ENCODE measurements at regions not wholly inside any gene's neighbourhood (a gene's known extent, or its start where the extent isn't known, plus 50 kb on each side); places are given as distances from the start of the nearest gene placed in this dataset.
"Not testable (repeated sequence)": the region's sequence is repeated elsewhere in the genome, so short reads cannot be mapped to it uniquely, and the experiment has no call there.

- DNase-seq: no peak
These were observed 72.6 kb upstream of the CITED2 start for GRCh38 chr6:139446768-139447655.

GRCh38 chr6:139446138-139446715 is 71.8 kb upstream of the CITED2 start:
- DNase-seq: no peak

DNA sequence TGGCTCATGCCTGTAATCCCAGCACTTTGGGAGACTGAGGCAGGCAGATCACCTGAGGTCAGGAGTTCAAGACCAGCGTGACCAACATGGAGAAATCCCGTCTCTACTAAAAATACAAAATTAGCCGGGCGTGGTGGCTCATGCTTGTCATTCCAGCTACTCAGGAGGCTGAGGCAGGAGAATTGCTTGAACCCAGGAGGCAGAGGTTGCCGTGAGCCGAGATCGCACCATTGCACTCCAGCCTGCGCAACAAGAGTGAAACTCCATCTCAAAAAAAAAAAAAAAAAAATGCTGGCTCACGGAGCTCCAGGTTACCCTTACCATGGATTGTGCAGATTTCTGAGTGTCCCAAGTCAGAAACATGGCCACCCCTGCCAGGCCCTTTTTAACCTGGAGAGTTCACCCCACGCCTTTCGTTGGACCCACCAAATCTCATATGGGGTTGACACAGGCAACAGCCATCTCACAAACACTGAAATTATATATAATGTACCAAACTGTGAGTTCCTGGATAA is 69.9 kb upstream of the CITED2 start:
- not testable (repeated sequence) for DNase-seq

DNA sequence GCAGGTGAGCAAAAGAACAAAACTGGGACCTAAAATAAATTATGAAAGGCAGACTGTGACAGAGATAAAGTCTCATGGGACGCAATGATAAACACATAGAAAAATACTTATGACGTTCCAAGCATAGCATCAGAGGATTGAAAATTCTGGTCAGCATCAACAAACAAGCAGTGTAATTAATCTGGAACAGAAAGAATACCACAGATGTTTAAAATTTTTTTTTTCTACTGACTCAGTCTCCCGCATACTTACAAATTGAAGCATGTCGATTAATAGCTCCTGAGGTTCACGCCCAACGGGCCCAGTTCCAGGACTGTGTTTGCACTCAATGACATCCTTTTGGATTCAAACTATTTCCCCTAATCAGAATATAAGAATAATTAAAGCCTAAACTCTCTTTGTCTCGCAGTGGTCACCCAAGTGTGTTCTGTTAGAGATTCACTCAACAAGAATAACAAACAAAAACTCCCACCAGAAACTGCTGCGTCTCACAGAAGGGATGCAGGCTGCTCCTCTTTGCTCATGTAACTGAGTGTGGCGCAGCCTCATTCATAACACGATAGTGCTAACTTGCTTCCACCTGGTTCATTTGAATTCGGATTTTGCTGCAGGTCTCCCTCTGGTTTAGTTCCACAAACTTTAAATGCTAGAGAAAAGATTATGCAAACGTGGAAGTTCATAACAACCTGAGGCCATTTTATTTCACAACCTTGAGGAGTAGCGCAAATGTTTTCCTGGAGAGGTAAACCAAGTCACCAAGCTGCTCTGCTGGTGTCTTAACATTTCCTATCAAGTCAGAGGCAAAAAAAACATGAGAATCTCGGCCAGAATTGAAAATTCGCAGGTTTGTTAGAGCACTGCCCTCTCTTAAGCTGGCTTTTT is 69.0 kb upstream of the CITED2 start:
- DNase-seq: no peak

DNA sequence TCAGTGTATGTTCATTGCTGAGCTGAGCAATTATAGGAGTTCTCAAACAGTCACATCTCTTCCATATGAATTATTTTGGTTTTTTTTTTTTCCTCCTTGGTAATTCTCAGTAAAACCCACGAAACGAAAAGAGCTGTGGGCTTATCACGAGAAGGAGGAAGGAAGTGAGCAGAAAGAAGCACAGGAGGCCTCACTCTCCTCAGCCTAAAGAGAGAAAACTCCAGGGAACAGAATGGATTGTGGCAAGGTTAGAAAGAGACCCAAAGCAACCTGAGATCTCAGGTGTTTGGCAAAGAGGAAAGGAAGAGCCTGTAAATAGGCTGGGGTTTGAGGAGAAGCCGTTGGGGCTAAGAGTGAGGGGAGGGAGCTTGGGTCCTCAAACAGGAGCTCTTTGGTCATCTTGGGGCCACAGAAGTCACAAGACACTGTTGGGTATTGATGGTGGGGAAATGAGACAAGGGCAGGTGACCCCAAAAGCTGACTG is 67.8 kb upstream of the CITED2 start:
- no peak for DNase-seq

DNA sequence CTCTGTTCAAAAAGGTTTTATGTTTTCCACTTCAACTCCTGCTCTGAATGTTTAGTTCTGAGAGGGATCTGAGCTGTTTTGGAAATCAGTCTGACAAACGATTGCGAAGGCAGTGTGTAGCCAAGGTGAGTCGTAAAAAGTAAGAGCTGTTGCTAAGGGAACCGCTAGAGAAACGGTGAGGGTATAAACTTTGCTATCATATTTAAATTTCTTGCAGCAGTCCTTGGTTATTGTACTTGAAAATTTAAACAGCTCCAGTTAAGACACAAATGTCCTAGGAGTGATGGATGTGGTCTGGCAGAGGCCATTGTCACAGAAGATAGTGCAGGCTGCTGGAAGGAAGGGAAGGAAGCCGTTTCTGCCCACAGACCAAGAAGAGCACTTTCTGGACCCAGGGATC is 64.9 kb upstream of the CITED2 start:
- DNase-seq: no peak

DNA sequence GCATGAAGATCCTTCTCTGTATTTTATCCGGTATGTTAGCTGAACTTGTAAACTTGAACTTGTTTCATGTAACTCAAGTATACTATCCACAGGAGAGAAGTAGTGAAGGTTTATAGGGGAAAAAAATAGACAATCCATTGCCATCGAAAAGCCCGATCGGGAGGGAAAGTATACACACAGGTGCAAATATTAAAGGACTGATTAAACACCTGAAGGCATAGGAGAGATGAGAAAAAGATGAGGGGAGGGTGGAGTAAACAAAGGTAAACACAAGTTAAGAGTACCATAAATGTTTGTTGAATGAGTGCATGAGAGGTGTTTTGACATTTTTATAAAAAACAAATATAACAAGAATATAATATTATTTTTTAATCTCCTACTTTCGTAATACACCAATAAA is 64.3 kb upstream of the CITED2 start:
- no peak for DNase-seq

DNA sequence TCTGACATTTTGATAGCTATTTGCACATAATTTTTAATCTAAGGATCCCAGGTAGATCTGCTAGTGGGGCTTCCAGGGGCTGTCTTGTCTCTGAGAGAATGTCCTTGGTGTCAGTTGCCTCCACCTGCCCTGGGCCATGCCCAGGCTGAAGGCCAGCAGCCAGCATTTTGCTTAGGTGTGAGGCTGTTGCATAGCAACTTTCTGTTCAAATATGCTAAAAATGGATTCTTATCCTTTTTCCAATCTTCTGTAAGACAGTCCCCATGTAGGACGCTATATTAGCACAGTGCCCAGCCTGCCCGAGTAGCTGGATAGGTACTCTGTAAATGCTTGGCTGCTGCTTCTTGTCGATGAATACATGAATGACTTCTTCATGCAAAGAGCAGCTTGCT is 62.5 kb upstream of the CITED2 start:
- DNase-seq: no peak

DNA sequence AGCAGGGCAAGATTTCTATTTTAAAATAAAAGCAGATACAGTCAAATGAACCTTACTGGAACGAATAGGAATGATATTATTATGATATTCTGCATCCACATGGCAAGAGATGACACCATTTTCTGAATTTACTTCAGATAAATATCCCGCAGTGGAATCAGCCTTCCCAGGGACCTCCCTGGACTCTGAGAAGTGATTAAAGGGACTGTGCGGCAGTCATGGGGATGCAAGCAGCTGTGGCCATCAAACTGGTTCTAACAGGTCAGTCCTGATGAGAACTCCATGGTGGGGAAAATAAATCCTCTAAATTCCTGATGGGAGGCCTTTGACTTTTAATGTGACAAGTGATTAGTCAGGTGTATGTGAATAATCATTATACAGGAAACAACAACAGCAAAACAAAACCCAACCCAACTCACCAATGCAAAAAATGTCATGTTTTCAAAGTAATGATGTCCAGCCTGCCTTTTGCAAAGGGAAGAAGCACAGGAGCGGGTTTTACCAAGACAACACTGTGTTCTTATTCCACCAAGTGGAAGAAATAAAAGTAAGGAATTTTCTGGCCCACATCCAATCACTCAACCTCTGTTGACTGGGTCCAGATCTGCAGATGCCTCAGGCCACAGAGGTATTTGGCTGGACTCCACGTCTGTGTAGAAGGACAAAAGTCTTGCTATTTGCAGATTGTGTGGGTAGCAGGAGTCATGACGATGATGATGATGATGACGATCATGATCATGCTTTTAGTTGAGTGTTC is 61.9 kb upstream of the CITED2 start:
- DNase-seq: no peak

DNA sequence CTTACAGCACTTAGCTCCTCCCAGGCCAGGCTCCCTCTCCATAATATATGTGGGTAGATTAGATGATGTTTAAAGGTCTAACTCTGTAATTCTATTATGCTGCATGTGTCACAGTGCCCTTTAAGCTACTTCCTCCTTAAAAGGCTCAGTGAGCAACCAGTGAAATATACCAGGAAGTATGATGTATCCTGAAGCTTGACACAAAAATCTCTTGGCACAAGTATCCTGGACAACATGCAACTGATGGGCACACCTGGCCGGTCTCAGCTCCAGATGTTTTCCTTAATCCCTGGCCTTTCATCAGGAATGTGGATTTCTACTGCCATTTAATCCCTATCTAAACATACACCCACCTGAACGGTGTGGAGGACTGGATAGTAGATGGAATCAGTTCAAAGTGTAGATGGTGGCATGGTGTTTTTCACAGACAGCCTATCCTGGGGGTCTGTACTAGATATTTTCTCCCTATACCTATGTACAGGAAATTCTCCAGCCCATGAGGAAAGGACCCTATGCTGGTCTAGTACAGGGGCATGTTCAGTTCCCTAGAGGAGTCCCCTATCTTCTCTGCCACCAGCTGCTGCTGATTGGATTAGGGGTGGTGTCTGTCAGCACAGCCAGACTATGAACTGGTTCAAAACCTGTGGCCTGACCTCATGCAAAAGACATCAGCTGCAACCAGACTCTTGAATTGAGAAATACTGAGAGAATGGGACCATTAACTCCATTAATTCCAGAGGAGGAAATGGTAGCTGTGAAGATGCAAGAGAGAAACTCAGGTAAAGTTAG is 59.4 kb upstream of the CITED2 start:
- DNase-seq: no peak

- DNase-seq: no peak
These were observed 57.1 kb upstream of the CITED2 start for GRCh38 chr6:139431602-139431956.

GRCh38 chr6:139430899-139431601 is 56.6 kb upstream of the CITED2 start:
- no peak for DNase-seq

DNA sequence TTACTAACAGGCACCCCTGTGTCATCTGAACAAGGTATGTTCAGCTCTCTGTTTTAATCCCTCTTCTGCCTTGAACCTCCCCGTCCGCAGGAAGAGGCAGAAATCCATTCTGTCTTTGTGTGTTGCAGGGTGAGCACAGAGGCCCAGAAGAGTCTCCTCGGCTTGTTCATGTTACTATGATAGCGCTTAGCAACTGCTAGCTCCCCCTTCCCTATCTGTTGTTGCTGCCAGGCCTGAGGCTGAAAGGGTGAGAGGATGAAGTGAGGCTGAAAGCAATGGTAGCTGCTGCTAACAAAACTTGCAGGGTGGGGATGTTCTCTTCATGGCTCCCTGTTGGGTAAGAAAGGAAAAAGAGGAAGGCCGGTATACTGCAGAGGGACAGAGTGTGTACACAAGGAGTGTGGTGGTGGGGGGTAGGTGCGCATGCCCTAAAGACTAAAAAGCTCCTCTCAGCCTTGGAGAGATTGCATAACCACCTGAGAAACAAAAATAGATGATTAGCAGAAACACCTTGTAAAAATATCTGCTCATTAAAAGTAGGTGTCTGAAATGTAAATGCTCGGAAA is 55.2 kb upstream of the CITED2 start:
- DNase-seq: no peak

DNA sequence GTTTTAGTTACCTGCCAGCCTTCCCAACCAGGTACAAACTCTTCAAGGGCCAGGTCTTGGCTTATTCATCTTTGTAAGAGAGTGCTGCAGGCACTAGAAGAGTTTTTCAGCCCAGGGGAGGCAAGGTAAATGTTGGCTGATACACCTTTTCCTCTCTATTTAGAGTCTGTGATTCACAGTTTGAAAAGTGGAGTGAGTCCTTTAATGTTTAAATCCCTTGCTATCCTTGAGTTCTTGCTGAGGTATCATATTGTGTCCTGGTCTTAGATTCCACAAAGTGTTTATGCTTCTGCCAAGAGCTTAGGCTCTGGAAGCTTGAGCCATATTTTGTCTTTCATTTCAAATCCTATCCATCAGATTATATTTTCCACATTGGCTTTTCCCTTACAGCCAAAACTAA is 52.8 kb upstream of the CITED2 start:
- DNase-seq: no peak

DNA sequence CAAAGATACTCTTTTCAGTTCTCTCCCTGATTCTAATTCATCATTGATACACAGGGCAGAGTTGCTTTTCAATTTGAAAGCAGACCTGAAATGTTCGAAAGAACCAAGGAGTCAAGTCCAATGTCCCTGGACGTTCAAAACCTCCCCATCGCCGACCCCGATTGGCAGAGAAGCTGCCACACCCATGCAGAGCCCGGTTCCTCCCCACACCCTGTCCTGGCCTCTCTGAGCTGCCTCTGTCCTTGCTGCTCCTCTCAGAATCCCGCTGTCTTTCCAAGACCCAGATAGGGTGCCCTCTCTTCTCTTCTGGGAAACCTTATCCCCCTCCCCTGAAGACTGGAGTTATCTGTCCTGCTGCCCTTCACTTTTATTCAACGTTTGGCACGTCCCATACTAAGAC is 52.3 kb upstream of the CITED2 start:
- DNase-seq: no peak

DNA sequence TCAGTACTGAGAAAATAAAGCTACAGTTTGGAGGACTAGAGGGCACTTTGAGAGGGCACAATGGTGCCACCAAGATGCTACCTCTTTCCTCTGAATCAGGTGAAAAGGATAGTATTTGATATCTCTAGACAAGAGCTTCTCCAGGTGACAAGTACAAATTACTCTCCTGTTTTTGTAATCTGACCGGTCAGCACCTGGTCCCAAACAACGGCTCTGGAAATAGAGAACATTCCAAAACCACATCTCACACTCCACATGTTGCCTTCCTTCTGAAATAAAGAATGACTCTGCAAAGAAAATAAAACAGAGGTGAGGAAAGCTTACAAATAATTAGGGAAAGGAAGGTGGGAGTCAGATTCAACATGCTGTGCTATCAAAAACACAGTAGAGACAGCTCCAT is 51.3 kb upstream of the CITED2 start:
- DNase-seq: no peak

GRCh38 chr6:139423971-139424667 is 49.7 kb upstream of the CITED2 start:
- DNase-seq: no peak
